ENCODE measurements at regions not wholly inside any gene's neighbourhood (a gene's known extent, or its start where the extent isn't known, plus 50 kb on each side); places are given as distances from the start of the nearest gene placed in this dataset.

DNA sequence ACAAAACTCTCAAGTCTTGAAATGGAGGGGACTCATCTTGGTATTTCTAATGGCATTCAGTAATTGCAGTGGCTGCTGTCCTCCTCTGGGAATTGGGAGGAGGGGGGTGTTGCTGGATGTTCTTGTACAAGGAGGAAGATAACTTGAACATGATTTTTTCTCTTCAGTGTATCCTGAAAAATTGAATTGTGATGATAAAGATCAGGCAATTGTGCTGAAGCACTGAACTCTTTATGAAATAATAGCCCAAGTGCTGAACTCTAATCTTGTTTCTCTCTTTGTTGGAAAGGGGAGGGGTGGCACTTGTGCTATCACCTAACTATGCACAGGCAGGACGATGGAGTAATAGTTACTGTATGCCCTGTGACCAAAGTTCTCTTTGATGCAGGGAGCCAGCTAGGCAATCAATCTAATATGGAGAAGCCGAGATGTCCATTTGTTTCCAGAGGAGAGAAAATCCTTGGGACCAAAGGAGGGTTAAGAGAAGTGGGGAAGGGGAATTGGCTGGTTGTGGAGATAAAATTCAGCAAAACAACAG lies 68.1 kb upstream of the ATP2C1 start:
- H3K56ac ChIP-seq (ENCODE audit: insufficient read length, low read depth, low read length) = no peak overlapping the region
- H4K91ac ChIP-seq (ENCODE audit: insufficient read length, low read depth, low read length) = no peak overlapping the region
- H3K79me1 ChIP-seq (ENCODE audit: insufficient read depth, low read depth, low read length, poor library complexity, severe bottlenecking) = no peaks in the 10 kb centered on the region
- no peak overlapping the region for H3K4ac ChIP-seq (ENCODE audit: low read depth, low read length)
- H2BK120ac ChIP-seq (ENCODE audit: low read depth, low read length, poor library complexity, severe bottlenecking) = no peak overlapping the region
- H3K14ac ChIP-seq (ENCODE audit: insufficient read depth, low read length) = no peak overlapping the region
- H2BK12ac ChIP-seq (ENCODE audit: insufficient read length, low read depth, low read length) = no peak overlapping the region
- H3K23ac ChIP-seq (ENCODE audit: insufficient read length, low read depth, low read length) = no peak overlapping the region
- Mint-ChIP-seq H3K4me3 (no peak overlapping the region), H3K4me1 (peaks cover 34 to 35% of the 10 kb centered on the region in 2 experiments), H3K27ac (no peak overlapping the region), H3K9me3 (no peaks in the 10 kb centered on the region), H3K27me3 (ENCODE audit: low read depth) (peaks cover 2% of the 10 kb centered on the region; the same call in 1 of the 2 replicates), H3K36me3 (ENCODE audit: insufficient read depth in 1 of 3, low read depth in 3 of 3) (no peaks in the 10 kb centered on the region)
- no peak overlapping the region for H2BK5ac ChIP-seq (ENCODE audit: insufficient read length, low read length)
- WGBS (ENCODE audit: extremely low coverage, insufficient read length, low lambda C conversion rate) = no CpG with 5 or more reads among the region's 2 CpGs
- no peaks in the 10 kb centered on the region for H3K79me2 ChIP-seq (ENCODE audit: insufficient read depth, low read length)
- no peak overlapping the region for H3K4me2 ChIP-seq (ENCODE audit: insufficient read depth, insufficient read length, low read length)
- H2BK15ac ChIP-seq (ENCODE audit: low read depth, low read length) = no peak overlapping the region
- H3T11ph ChIP-seq (ENCODE audit: low read length) = no peak overlapping the region
- H3K9ac ChIP-seq (ENCODE audit: extremely low read depth, insufficient read length, low read length) = no peak overlapping the region
- H3K27ac ChIP-seq (ENCODE audit: insufficient read length, low read depth, low read length) = no peak overlapping the region
- peaks cover 2% of the 10 kb centered on the region; the same call in 1 of the 2 replicates for H3K4me1 ChIP-seq (ENCODE audit: insufficient read depth, low read length)
- no peaks in the 10 kb centered on the region for H3K23me2 ChIP-seq (ENCODE audit: insufficient read length, low read depth, low read length, poor library complexity, severe bottlenecking)
- H3K18ac ChIP-seq (ENCODE audit: insufficient read length, low read depth, low read length) = no peak overlapping the region
- DNase-seq = no peak
- H2AK5ac ChIP-seq (ENCODE audit: insufficient read length, low read length) = no peak overlapping the region
- H3K9me3 ChIP-seq (ENCODE audit: control insufficient read depth, low read depth, low read length) = no peaks in the 10 kb centered on the region
- H3K27me3 ChIP-seq (ENCODE audit: insufficient read depth, low read length) = no peaks in the 10 kb centered on the region
- H2AFZ ChIP-seq (ENCODE audit: low read length) = no peak overlapping the region
- H4K8ac ChIP-seq (replicated peaks; ENCODE audit: insufficient read length, low read depth, low read length) = no peak overlapping the region
- no peak for TF ChIP-seq CTCF (conservative IDR thresholded peaks at IDR 0.05)
- H4K5ac ChIP-seq (ENCODE audit: insufficient read length, low read depth, low read length) = no peak overlapping the region
- H2BK20ac ChIP-seq (ENCODE audit: low read depth, low read length, poor library complexity, severe bottlenecking) = no peak overlapping the region
- no peaks in the 10 kb centered on the region for H4K20me1 ChIP-seq (ENCODE audit: control insufficient read depth, insufficient read depth, insufficient read length)
